T-cell (primary cell): ENCODE measurements at regions not wholly inside any gene's neighbourhood (a gene's known extent, or its start where the extent isn't known, plus 50 kb on each side); places are given as distances from the start of the nearest gene placed in this dataset.

Experiments
- ATAC-seq, 4 experiments: fragments of 200-7000 bp in 3 of 4; fragments of 150-1000 bp in 1 of 4; cut with Tn5 transposase; replicated peaks in 1 of 4; 1 replicate in 3 of 4; 2 replicates in 1 of 4; pipeline ENCODE4 v1.10.0; 2021; ENCODE audit warnings: moderate library complexity in 3 of 4, mild to moderate bottlenecking in 2 of 4, moderate number of reproducible peaks in 1 of 4
- CTCF ChIA-PET, 2 donors: fragments of 300-600 bp; sonication (Branson Sonifier 250); formaldehyde crosslinking; loops; one replicate each; lab custom pipeline; 2022; ENCODE audit warnings: antibody characterized with exemption in 2 of 2; lab: Charles Lee
- POLR2A ChIA-PET, 2 donors: fragments of 300-600 bp; sonication (Branson Sonifier 250); formaldehyde crosslinking; loops; one replicate each; lab custom pipeline; 2022; ENCODE audit warnings: antibody characterized with exemption in 2 of 2; lab: Charles Lee
- DNase-seq, 35 experiments: peaks; one replicate each; pipeline versions ENCODE4 v3.0.0 to v3.0.0-alpha.2; 2013 to 2023
- H3K27ac ChIP-seq: one replicate; pipeline ENCODE4 v1.5.1; 2013; ENCODE audit warnings: low read length
- H3K27me3 ChIP-seq, 2 experiments: replicated peaks in 1 of 2; 1 replicate in 1 of 2; 2 replicates in 1 of 2; pipeline versions ENCODE4 v1.6.1 to v1.7.0; 2013; ENCODE audit warnings: low read length in 1 of 2, mixed read lengths in 1 of 2; ENCODE audit not compliant: control insufficient read depth in 2 of 2, insufficient read depth in 2 of 2; ENCODE audit errors: extremely low read depth in 1 of 2
- H3K36me3 ChIP-seq, 2 donors: 1 replicate in 1 of 2; 2 replicates in 1 of 2; pipeline versions ENCODE4 v1.6.1 to v1.7.0; 2013; ENCODE audit warnings: low read length in 1 of 2; ENCODE audit not compliant: control insufficient read depth in 2 of 2, insufficient read depth in 1 of 2; ENCODE audit errors: extremely low read depth in 1 of 2
- H3K4me1 ChIP-seq, 2 experiments: 1 replicate in 1 of 2; 2 replicates in 1 of 2; pipeline versions ENCODE4 v1.6.1 to v1.7.0; 2013; ENCODE audit warnings: low read length in 2 of 2, mixed read lengths in 1 of 2; ENCODE audit not compliant: insufficient read depth in 2 of 2, control insufficient read depth in 1 of 2; ENCODE audit errors: extremely low read depth in 1 of 2
- H3K4me3 ChIP-seq, 2 donors: 1 replicate in 1 of 2; 2 replicates in 1 of 2; pipeline versions ENCODE4 v1.5.1 to v1.7.0; 2013; ENCODE audit warnings: mild to moderate bottlenecking in 2 of 2, low read length in 1 of 2, moderate library complexity in 1 of 2; ENCODE audit not compliant: control insufficient read depth in 1 of 2; ENCODE audit errors: extremely low read depth in 1 of 2
- H3K9me3 ChIP-seq: 2 replicates; pipeline ENCODE4 v1.7.0; 2013
- H3K27ac Mint-ChIP-seq, 2 donors: one replicate each; pipeline ENCODE4 v1.8.0; 2020 to 2021; ENCODE audit warnings: mild to moderate bottlenecking in 2 of 2, mixed read lengths in 2 of 2
- H3K27me3 Mint-ChIP-seq, 2 donors: one replicate each; pipeline ENCODE4 v1.8.0; 2021 to 2022; ENCODE audit warnings: mixed read lengths in 2 of 2
- H3K36me3 Mint-ChIP-seq: one replicate; pipeline ENCODE4 v1.8.0; 2021; ENCODE audit warnings: mixed read lengths
- H3K4me1 Mint-ChIP-seq, 3 donors: one replicate each; pipeline ENCODE4 v1.8.0; 2020 to 2022; ENCODE audit warnings: mixed read lengths in 3 of 3, mild to moderate bottlenecking in 1 of 3
- H3K4me3 Mint-ChIP-seq, 3 donors: one replicate each; pipeline ENCODE4 v1.8.0; 2020 to 2022; ENCODE audit warnings: mild to moderate bottlenecking in 3 of 3, mixed read lengths in 3 of 3, moderate library complexity in 3 of 3
- H3K9me3 Mint-ChIP-seq, 3 donors: one replicate each; pipeline ENCODE4 v1.8.0; 2020 to 2022; ENCODE audit warnings: mixed read lengths in 3 of 3
- WGBS: methylation state at CpG from one replicate; pipeline ENCODE4 v1.1.5; 2013; ENCODE audit warnings: missing lambda C conversion rate; ENCODE audit not compliant: insufficient coverage; 5-methylcytosine and 5-hydroxymethylcytosine counted together

- Mint-ChIP-seq H3K4me1 (no peaks in the 10 kb centered on the region), H3K27me3 (peaks cover 2 to 8% of the 10 kb centered on the region in 2 donors), H3K36me3 (no peaks in the 10 kb centered on the region), H3K4me3 (no peak overlapping the region), H3K9me3 (peaks cover 0 to 15% (median 3%) of the 10 kb centered on the region in 3 donors), H3K27ac (no peak overlapping the region)
- peaks cover 0 to 5% of the 10 kb centered on the region in 2 experiments for H3K27me3 ChIP-seq
- H3K36me3 ChIP-seq: no peaks in the 10 kb centered on the region
- no peaks in the 10 kb centered on the region for H3K9me3 ChIP-seq
- ChIA-PET POLR2A (no interaction called here), CTCF (no interaction called here)
- no peak overlapping the region for H3K4me3 ChIP-seq
- WGBS: 43% methylated on average over 2 of the region's 7 CpGs
- ATAC-seq: no peak
- no peak for DNase-seq
- H3K4me1 ChIP-seq: no peaks in the 10 kb centered on the region
- H3K27ac ChIP-seq: no peak overlapping the region
Measured at GRCh38 chr6:71468841-71469700, 180.5 kb downstream of the OGFRL1 start.

DNA sequence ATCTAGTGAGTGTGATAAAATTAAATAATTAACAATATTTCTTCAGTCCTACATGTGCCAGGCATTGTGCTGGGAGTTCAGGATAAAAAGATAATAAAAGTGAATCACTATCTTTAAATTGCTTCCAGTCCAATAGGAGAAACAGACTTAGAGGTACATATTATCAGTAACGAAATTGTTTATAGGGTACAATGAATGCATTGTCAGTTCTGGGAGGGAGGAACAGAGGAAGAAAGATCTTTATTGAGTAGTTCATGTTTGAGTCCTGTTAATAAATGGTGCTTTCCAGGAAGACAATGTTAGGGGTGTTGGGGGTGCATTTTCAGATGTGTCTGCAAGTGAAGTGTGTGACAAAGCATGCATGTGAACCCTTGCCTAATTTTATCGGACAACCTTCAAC is 183.1 kb downstream of the OGFRL1 start:
- Mint-ChIP-seq H3K27ac (no peak overlapping the region), H3K27me3 (peaks cover 2 to 8% of the 10 kb centered on the region in 2 donors), H3K36me3 (no peaks in the 10 kb centered on the region), H3K4me1 (no peaks in the 10 kb centered on the region), H3K9me3 (peaks cover 0 to 3% (median 0%) of the 10 kb centered on the region in 3 donors), H3K4me3 (no peak overlapping the region)
- Histone ChIP-seq H3K4me3 (no peak overlapping the region), H3K27me3 (peaks cover 0 to 5% of the 10 kb centered on the region in 2 experiments), H3K4me1 (no peaks in the 10 kb centered on the region), H3K27ac (no peak overlapping the region), H3K9me3 (no peaks in the 10 kb centered on the region), H3K36me3 (no peaks in the 10 kb centered on the region)
- ChIA-PET CTCF (no interaction called here), POLR2A (interaction anchor here in 1 of 2 donors (0.6 kb wide), 1 partner anchor 159 kb away, joined by 4 read pairs; no protein-coding TSS in a partner anchor)
- DNase-seq: no peak
- ATAC-seq: no peak
- 100% methylated on average over 1 of the region's 2 CpGs for WGBS

- peaks cover 2 to 8% of the 10 kb centered on the region in 2 donors for H3K27me3 Mint-ChIP-seq
- H3K9me3 ChIP-seq: no peaks in the 10 kb centered on the region
- H3K27me3 ChIP-seq: peaks cover 0 to 5% of the 10 kb centered on the region in 2 experiments
- CTCF ChIA-PET: no interaction called here
- no peak overlapping the region for H3K27ac Mint-ChIP-seq
- no peaks in the 10 kb centered on the region for H3K4me1 ChIP-seq
- H3K4me3 Mint-ChIP-seq: no peak overlapping the region
- POLR2A ChIA-PET: no interaction called here
- H3K36me3 Mint-ChIP-seq: no peaks in the 10 kb centered on the region
- no peak for DNase-seq
- peaks cover 0 to 3% (median 0%) of the 10 kb centered on the region in 3 donors for H3K9me3 Mint-ChIP-seq
- H3K4me1 Mint-ChIP-seq: no peaks in the 10 kb centered on the region
- H3K27ac ChIP-seq: no peak overlapping the region
- 40% methylated on average over 1 of the region's 2 CpGs for WGBS
- no peaks in the 10 kb centered on the region for H3K36me3 ChIP-seq
- no peak for ATAC-seq
- H3K4me3 ChIP-seq: no peak overlapping the region
Measured at GRCh38 chr6:71473926-71474325, 185.3 kb downstream of the OGFRL1 start.

DNA sequence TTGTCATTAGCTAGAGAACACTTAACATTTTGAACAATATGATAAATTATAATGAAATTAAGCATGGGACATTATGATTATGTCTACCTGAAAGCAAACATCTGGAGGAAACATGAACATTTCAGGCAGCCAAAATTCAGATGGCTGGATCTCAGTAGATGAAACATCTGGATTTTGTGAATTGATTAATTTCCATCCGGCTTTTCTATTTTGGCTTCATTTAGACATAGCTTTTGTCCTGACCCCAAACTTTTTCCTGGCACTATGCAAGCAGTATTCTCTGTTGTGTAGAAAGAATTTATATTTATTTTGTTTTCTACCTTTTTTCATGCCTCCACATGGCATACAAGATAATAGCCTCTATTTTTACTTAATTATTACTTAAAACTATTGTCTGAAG is 186.3 kb downstream of the OGFRL1 start:
- Histone ChIP-seq H3K4me3 (no peak overlapping the region), H3K27ac (no peak overlapping the region), H3K4me1 (no peaks in the 10 kb centered on the region), H3K36me3 (no peaks in the 10 kb centered on the region), H3K9me3 (no peaks in the 10 kb centered on the region), H3K27me3 (no peaks in the 10 kb centered on the region)
- H3K9me3 Mint-ChIP-seq: no peaks in the 10 kb centered on the region
- H3K4me1 Mint-ChIP-seq: no peaks in the 10 kb centered on the region
- no peaks in the 10 kb centered on the region for H3K36me3 Mint-ChIP-seq
- WGBS: no CpG with 5 or more reads among the region's 1 CpG
- DNase-seq (no peak), ATAC-seq (no peak)
- no peak overlapping the region for H3K27ac Mint-ChIP-seq
- H3K27me3 Mint-ChIP-seq: peaks cover 2 to 8% of the 10 kb centered on the region in 2 donors
- CTCF ChIA-PET: no interaction called here
- H3K4me3 Mint-ChIP-seq: no peak overlapping the region
- POLR2A ChIA-PET: no interaction called here

GRCh38 chr6:71476371-71476770 is 187.8 kb downstream of the OGFRL1 start:
- ChIA-PET POLR2A (interaction anchor here in 1 of 2 donors (0.6 kb wide), 1 partner anchor 695 kb away, joined by 4 read pairs; no protein-coding TSS in a partner anchor), CTCF (no interaction called here)
- no peaks in the 10 kb centered on the region for H3K36me3 Mint-ChIP-seq
- no peaks in the 10 kb centered on the region for H3K4me1 ChIP-seq
- no peak overlapping the region for H3K4me3 Mint-ChIP-seq
- no peak for DNase-seq
- H3K27me3 Mint-ChIP-seq: peaks cover 2 to 8% of the 10 kb centered on the region in 2 donors
- no CpG with 5 or more reads among the region's 4 CpGs for WGBS
- ATAC-seq: no peak
- H3K4me1 Mint-ChIP-seq: no peaks in the 10 kb centered on the region
- H3K27ac Mint-ChIP-seq: no peak overlapping the region
- H3K27me3 ChIP-seq: no peaks in the 10 kb centered on the region
- H3K9me3 ChIP-seq: no peaks in the 10 kb centered on the region
- no peak overlapping the region for H3K27ac ChIP-seq
- no peaks in the 10 kb centered on the region for H3K9me3 Mint-ChIP-seq
- H3K36me3 ChIP-seq: no peaks in the 10 kb centered on the region
- no peak overlapping the region for H3K4me3 ChIP-seq

DNA sequence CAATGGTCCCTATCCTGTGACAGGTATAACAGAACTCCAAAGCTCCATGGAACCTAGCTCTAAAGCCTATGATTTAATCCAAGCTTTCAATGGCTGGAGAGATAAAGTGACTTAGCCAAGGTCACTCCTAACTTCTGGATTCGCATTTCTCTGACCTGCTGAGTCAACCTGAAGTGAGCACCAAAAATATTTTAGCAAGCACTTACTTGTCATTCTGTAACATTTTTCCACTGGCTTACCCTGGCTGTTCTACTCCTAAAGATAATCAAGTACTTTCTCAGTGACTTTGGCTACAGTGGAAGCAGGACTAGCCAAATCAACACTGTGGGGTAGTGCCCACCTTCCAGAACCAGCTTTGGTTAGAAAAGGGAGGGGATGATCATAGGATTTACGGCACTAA is 188.3 kb downstream of the OGFRL1 start:
- CTCF ChIA-PET: no interaction called here
- H3K4me3 Mint-ChIP-seq: no peak overlapping the region
- H3K27me3 ChIP-seq: no peaks in the 10 kb centered on the region
- no peaks in the 10 kb centered on the region for H3K9me3 Mint-ChIP-seq
- no peaks in the 10 kb centered on the region for H3K9me3 ChIP-seq
- POLR2A ChIA-PET: interaction anchor here in 1 of 2 donors (0.6 kb wide), 1 partner anchor 696 kb away, joined by 4 read pairs; no protein-coding TSS in a partner anchor
- no CpG with 5 or more reads among the region's 2 CpGs for WGBS
- H3K27me3 Mint-ChIP-seq: peaks cover 2 to 8% of the 10 kb centered on the region in 2 donors
- no peaks in the 10 kb centered on the region for H3K4me1 ChIP-seq
- H3K36me3 Mint-ChIP-seq: no peaks in the 10 kb centered on the region
- no peak overlapping the region for H3K27ac Mint-ChIP-seq
- no peak overlapping the region for H3K27ac ChIP-seq
- H3K4me3 ChIP-seq: no peak overlapping the region
- no peaks in the 10 kb centered on the region for H3K36me3 ChIP-seq
- H3K4me1 Mint-ChIP-seq: no peaks in the 10 kb centered on the region
- no peak for DNase-seq
- ATAC-seq: no peak
